K562 (cell line): ENCODE measurements at regions not wholly inside any gene's neighbourhood (a gene's known extent, or its start where the extent isn't known, plus 50 kb on each side); places are given as distances from the start of the nearest gene placed in this dataset.

Experiments
- ATF1 ChIP-seq, 2 experiments: fragments of 450-650 bp in 1 of 2; IDR thresholded peaks; 2 replicates each; pipeline ENCODE4 v1.6.1; 2016; ENCODE audit warnings: missing compliant biosample characterization in 1 of 2, missing genetic modification characterization in 1 of 2
- EZH2 ChIP-seq: IDR thresholded peaks from 2 replicates; pipeline ENCODE4 v1.6.1; 2012; ENCODE audit warnings: low read depth, mild to moderate bottlenecking, inconsistent platforms, low read length, borderline replicate concordance
- KDM1A ChIP-seq, 2 experiments: fragments of 450-650 bp; IDR thresholded peaks; 2 replicates each; pipeline ENCODE4 v1.6.1; 2016; ENCODE audit warnings: mild to moderate bottlenecking in 2 of 2
- KLF16 ChIP-seq: IDR thresholded peaks from 2 replicates; pipeline ENCODE4 v1.6.1; 2016; ENCODE audit warnings: antibody characterized with exemption
- POLR2A ChIP-seq: fragments of 450-650 bp; conservative IDR thresholded peaks from 2 replicates; pipeline ENCODE4 v1.6.1; 2016
- RBFOX2 ChIP-seq: fragments of 200-400 bp; formaldehyde crosslinking; IDR thresholded peaks from 2 replicates; pipeline ENCODE4 v1.6.1; 2017; ENCODE audit warnings: low read depth, mild to moderate bottlenecking, low read length, moderate library complexity
- SAFB2 ChIP-seq: fragments of 200-400 bp; formaldehyde crosslinking; IDR thresholded peaks from 2 replicates; pipeline ENCODE4 v1.6.1; 2018; ENCODE audit warnings: borderline replicate concordance, low read length, low read depth, moderate library complexity; ENCODE audit not compliant: severe bottlenecking
- YY1 ChIP-seq, 3 experiments: IDR thresholded peaks; 2 replicates each; pipeline ENCODE4 v1.6.1; 2011; ENCODE audit warnings: low read length in 2 of 3, mild to moderate bottlenecking in 2 of 3, moderate library complexity in 2 of 3, borderline replicate concordance in 1 of 3, control low read depth in 1 of 3, low read depth in 1 of 3; ENCODE audit not compliant: insufficient read depth in 3 of 3, insufficient replicate concordance in 2 of 3, control insufficient read depth in 1 of 3, insufficient read length in 1 of 3; ENCODE audit errors: extremely low read depth in 1 of 3
- ZNF232 ChIP-seq: sonication (generic); formaldehyde crosslinking; IDR thresholded peaks from 2 replicates; pipeline ENCODE4 v1.8.0; 2022; ENCODE audit warnings: mild to moderate bottlenecking, missing genetic modification reagents
- ZNF766 ChIP-seq: fragments of 200-800 bp; sonication (Bioruptor generic); conservative IDR thresholded peaks from 2 replicates; pipeline ENCODE4 v1.6.1; 2016; ENCODE audit warnings: missing genetic modification characterization, missing compliant biosample characterization
- TF ChIP-seq, protein P1 (sequence below), 3 experiments: IDR thresholded peaks in 2 of 3; conservative IDR thresholded peaks in 1 of 3; 2 replicates each; pipeline ENCODE4 v1.5.1; 2011 to 2012; ENCODE audit warnings: low read length in 3 of 3, mild to moderate bottlenecking in 3 of 3, control low read depth in 2 of 3, improper control_type of control experiment in 1 of 3, inconsistent platforms in 1 of 3, low read depth in 1 of 3, mixed read lengths in 1 of 3, moderate library complexity in 1 of 3; ENCODE audit not compliant: insufficient read depth in 2 of 3
- TF ChIP-seq, protein P2 (sequence below), 2 experiments: fragments of 450-650 bp; IDR thresholded peaks; 2 replicates each; pipeline ENCODE4 v1.6.1; 2018; ENCODE audit warnings: mild to moderate bottlenecking in 2 of 2, low read depth in 1 of 2; ENCODE audit not compliant: partially characterized antibody in 2 of 2
- TF ChIP-seq, protein P3 (sequence below): sonication (generic); formaldehyde crosslinking; IDR thresholded peaks from 2 replicates; pipeline ENCODE4 v1.9.0; 2022; ENCODE audit warnings: mild to moderate bottlenecking, missing genetic modification reagents

DNA sequence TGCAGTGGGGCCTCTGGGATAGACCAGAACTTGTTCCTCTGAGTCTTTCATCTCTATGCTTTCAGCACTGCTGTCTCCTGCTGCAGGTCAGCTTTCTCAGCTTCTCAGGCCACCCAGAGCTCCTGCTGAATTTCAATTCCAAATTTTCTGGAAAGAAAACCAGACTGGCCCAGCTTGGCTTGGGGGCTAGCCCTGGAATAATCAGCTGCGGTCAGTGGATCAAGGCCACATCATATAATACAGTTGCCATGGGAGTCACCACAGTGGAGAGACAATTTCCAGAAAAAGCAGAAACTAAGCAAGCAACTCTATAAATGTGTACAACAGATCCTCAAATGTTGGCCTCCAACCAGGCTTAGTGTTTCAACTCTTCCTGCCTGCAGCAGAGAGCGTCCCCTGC is 91.1 kb upstream of the SLC24A5 start:
- no peak for TF ChIP-seq ZNF766 (CRISPR knock-in tag)
- TF ChIP-seq EZH2, result no peak
- TF ChIP-seq ZNF232 (CRISPR knock-in tag), result no peak
- no peak for TF ChIP-seq SAFB2
- TF ChIP-seq, protein P1, sequence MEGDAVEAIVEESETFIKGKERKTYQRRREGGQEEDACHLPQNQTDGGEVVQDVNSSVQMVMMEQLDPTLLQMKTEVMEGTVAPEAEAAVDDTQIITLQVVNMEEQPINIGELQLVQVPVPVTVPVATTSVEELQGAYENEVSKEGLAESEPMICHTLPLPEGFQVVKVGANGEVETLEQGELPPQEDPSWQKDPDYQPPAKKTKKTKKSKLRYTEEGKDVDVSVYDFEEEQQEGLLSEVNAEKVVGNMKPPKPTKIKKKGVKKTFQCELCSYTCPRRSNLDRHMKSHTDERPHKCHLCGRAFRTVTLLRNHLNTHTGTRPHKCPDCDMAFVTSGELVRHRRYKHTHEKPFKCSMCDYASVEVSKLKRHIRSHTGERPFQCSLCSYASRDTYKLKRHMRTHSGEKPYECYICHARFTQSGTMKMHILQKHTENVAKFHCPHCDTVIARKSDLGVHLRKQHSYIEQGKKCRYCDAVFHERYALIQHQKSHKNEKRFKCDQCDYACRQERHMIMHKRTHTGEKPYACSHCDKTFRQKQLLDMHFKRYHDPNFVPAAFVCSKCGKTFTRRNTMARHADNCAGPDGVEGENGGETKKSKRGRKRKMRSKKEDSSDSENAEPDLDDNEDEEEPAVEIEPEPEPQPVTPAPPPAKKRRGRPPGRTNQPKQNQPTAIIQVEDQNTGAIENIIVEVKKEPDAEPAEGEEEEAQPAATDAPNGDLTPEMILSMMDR (IDR thresholded peaks at IDR 0.05 in 2 of 3, conservative IDR thresholded peaks at IDR 0.05 in 1 of 3; ENCODE audit: insufficient read depth in 2 of 3, low read depth in 1 of 3, low read length in 3 of 3), result no peak
- TF ChIP-seq, protein P2, sequence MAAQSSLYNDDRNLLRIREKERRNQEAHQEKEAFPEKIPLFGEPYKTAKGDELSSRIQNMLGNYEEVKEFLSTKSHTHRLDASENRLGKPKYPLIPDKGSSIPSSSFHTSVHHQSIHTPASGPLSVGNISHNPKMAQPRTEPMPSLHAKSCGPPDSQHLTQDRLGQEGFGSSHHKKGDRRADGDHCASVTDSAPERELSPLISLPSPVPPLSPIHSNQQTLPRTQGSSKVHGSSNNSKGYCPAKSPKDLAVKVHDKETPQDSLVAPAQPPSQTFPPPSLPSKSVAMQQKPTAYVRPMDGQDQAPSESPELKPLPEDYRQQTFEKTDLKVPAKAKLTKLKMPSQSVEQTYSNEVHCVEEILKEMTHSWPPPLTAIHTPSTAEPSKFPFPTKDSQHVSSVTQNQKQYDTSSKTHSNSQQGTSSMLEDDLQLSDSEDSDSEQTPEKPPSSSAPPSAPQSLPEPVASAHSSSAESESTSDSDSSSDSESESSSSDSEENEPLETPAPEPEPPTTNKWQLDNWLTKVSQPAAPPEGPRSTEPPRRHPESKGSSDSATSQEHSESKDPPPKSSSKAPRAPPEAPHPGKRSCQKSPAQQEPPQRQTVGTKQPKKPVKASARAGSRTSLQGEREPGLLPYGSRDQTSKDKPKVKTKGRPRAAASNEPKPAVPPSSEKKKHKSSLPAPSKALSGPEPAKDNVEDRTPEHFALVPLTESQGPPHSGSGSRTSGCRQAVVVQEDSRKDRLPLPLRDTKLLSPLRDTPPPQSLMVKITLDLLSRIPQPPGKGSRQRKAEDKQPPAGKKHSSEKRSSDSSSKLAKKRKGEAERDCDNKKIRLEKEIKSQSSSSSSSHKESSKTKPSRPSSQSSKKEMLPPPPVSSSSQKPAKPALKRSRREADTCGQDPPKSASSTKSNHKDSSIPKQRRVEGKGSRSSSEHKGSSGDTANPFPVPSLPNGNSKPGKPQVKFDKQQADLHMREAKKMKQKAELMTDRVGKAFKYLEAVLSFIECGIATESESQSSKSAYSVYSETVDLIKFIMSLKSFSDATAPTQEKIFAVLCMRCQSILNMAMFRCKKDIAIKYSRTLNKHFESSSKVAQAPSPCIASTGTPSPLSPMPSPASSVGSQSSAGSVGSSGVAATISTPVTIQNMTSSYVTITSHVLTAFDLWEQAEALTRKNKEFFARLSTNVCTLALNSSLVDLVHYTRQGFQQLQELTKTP (IDR thresholded peaks at IDR 0.05; ENCODE audit: low read depth in 1 of 2, partially characterized antibody in 2 of 2), result no peak
- no peak for TF ChIP-seq YY1 (IDR thresholded peaks at IDR 0.05; ENCODE audit: borderline replicate concordance in 1 of 3, control insufficient read depth in 1 of 3, extremely low read depth in 1 of 3, insufficient read depth in 3 of 3, insufficient read length in 1 of 3, insufficient replicate concordance in 2 of 3, low read depth in 1 of 3, low read length in 2 of 3)
- TF ChIP-seq RBFOX2, result no peak
- TF ChIP-seq ATF1 (CRISPR knock-in tag; IDR thresholded peaks at IDR 0.05), result no peak
- no peak for TF ChIP-seq ATF1 (tag; IDR thresholded peaks at IDR 0.05)
- TF ChIP-seq, protein P3, sequence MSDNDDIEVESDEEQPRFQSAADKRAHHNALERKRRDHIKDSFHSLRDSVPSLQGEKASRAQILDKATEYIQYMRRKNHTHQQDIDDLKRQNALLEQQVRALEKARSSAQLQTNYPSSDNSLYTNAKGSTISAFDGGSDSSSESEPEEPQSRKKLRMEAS, result no peak
- no peak for TF ChIP-seq KDM1A (IDR thresholded peaks at IDR 0.05)
- TF ChIP-seq POLR2A, result no peak
- no peak for TF ChIP-seq KLF16
